ENCODE measurements at regions not wholly inside any gene's neighbourhood (a gene's known extent, or its start where the extent isn't known, plus 50 kb on each side); places are given as distances from the start of the nearest gene placed in this dataset.
"Not testable (repeated sequence)": the region's sequence is repeated elsewhere in the genome, so short reads cannot be mapped to it uniquely, and the experiment has no call there.

DNA sequence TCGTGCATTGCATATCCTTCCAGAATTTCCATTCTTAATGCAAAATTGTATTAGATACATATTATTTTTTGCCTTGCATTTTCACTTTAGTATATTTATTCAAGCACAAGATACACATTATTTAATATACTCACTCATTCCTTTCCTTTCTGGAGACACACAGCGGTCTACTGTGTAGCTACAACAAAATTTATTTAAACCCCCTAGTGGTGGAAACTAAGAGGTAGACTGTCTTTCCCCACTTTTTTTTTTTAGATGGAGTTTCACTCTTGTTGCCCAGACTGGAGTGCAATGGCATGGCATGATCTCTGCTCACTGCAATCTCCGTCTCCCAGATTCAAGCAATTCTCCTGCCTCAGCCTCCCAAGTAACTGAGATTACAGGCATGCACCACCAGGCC lies 2040.3 kb upstream of the PCDH20 start:
- H3K4me3 Mint-ChIP-seq (ENCODE audit: unreplicated experiment) = no peak overlapping the region
- DNase-seq (ENCODE audit: extremely low spot score, unreplicated experiment) = no peak
- no peaks in the 10 kb centered on the region for H3K4me1 Mint-ChIP-seq (ENCODE audit: unreplicated experiment)
- no peaks in the 10 kb centered on the region for H3K36me3 Mint-ChIP-seq (ENCODE audit: unreplicated experiment)
- no peaks in the 10 kb centered on the region for H3K27me3 Mint-ChIP-seq (ENCODE audit: unreplicated experiment)
- H3K27ac Mint-ChIP-seq (ENCODE audit: unreplicated experiment) = no peak overlapping the region
- H3K9me3 Mint-ChIP-seq (ENCODE audit: unreplicated experiment) = no peaks in the 10 kb centered on the region
- TF ChIP-seq, protein P1, sequence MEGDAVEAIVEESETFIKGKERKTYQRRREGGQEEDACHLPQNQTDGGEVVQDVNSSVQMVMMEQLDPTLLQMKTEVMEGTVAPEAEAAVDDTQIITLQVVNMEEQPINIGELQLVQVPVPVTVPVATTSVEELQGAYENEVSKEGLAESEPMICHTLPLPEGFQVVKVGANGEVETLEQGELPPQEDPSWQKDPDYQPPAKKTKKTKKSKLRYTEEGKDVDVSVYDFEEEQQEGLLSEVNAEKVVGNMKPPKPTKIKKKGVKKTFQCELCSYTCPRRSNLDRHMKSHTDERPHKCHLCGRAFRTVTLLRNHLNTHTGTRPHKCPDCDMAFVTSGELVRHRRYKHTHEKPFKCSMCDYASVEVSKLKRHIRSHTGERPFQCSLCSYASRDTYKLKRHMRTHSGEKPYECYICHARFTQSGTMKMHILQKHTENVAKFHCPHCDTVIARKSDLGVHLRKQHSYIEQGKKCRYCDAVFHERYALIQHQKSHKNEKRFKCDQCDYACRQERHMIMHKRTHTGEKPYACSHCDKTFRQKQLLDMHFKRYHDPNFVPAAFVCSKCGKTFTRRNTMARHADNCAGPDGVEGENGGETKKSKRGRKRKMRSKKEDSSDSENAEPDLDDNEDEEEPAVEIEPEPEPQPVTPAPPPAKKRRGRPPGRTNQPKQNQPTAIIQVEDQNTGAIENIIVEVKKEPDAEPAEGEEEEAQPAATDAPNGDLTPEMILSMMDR (IDR thresholded peaks at IDR 0.05) = peak; percentile 29

GRCh38 chr13:63449550-63449949 lies 2033.9 kb upstream of the PCDH20 start:
- Mint-ChIP-seq H3K36me3 (ENCODE audit: unreplicated experiment) (no peaks in the 10 kb centered on the region), H3K4me1 (ENCODE audit: unreplicated experiment) (peaks cover 20% of the 10 kb centered on the region), H3K27ac (ENCODE audit: unreplicated experiment) (peak overlapping the region; percentile 75), H3K4me3 (ENCODE audit: unreplicated experiment) (no peak overlapping the region), H3K9me3 (ENCODE audit: unreplicated experiment) (no peaks in the 10 kb centered on the region), H3K27me3 (ENCODE audit: unreplicated experiment) (no peaks in the 10 kb centered on the region)
- no peak for DNase-seq (ENCODE audit: extremely low spot score, unreplicated experiment)
- TF ChIP-seq, protein P1 (IDR thresholded peaks at IDR 0.05) = no peak

GRCh38 chr13:63448692-63449091 lies 2033.0 kb upstream of the PCDH20 start:
- Mint-ChIP-seq H3K4me1 (ENCODE audit: unreplicated experiment) (peaks cover 20% of the 10 kb centered on the region), H3K27me3 (ENCODE audit: unreplicated experiment) (no peaks in the 10 kb centered on the region), H3K27ac (ENCODE audit: unreplicated experiment) (peak overlapping the region; percentile 67), H3K9me3 (ENCODE audit: unreplicated experiment) (peaks cover 3% of the 10 kb centered on the region), H3K36me3 (ENCODE audit: unreplicated experiment) (no peaks in the 10 kb centered on the region), H3K4me3 (ENCODE audit: unreplicated experiment) (no peak overlapping the region)
- no peak for DNase-seq (ENCODE audit: extremely low spot score, unreplicated experiment)
- TF ChIP-seq, protein P1 (IDR thresholded peaks at IDR 0.05) = no peak

- Mint-ChIP-seq H3K27ac (ENCODE audit: unreplicated experiment) (no peak overlapping the region), H3K27me3 (ENCODE audit: unreplicated experiment) (no peaks in the 10 kb centered on the region), H3K4me3 (ENCODE audit: unreplicated experiment) (no peak overlapping the region), H3K4me1 (ENCODE audit: unreplicated experiment) (peaks cover 20% of the 10 kb centered on the region), H3K36me3 (ENCODE audit: unreplicated experiment) (peaks cover 2% of the 10 kb centered on the region), H3K9me3 (ENCODE audit: unreplicated experiment) (peaks cover 19% of the 10 kb centered on the region)
- TF ChIP-seq, protein P1 (IDR thresholded peaks at IDR 0.05) = no peak
- no peak for DNase-seq (ENCODE audit: extremely low spot score, unreplicated experiment)
These were observed 2030.7 kb upstream of the PCDH20 start for GRCh38 chr13:63446329-63446728.

- H3K4me3 Mint-ChIP-seq (ENCODE audit: unreplicated experiment); H3K27ac Mint-ChIP-seq (ENCODE audit: unreplicated experiment); H3K27me3 Mint-ChIP-seq (ENCODE audit: unreplicated experiment); DNase-seq (ENCODE audit: extremely low spot score, unreplicated experiment); H3K36me3 Mint-ChIP-seq (ENCODE audit: unreplicated experiment): not testable (repeated sequence)
- Mint-ChIP-seq H3K4me1 (ENCODE audit: unreplicated experiment) (peaks cover 13% of the 10 kb centered on the region), H3K9me3 (ENCODE audit: unreplicated experiment) (peaks cover 19% of the 10 kb centered on the region)
These were observed 2028.6 kb upstream of the PCDH20 start for GRCh38 chr13:63444225-63444624.

DNA sequence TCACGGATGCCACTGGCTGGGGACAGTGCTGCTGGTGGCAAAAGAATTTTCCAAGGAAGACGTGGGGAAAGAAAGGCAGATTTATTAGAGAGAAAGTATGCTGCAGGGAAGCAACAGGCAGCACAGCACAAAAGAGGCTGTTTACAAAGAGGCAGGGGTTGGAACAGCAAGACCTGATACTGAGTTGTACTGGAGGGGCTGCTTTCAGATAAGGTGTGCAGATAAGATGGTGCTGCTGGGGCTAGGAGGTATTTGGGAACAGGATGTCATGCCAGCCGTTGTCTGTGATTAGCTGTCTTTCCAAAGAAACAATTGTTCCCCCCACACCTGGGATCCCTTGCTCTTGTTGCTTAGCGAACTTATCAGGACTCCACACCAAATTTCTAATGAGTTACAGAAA lies 2023.3 kb upstream of the PCDH20 start:
- no peak overlapping the region for H3K27ac Mint-ChIP-seq (ENCODE audit: unreplicated experiment)
- no peaks in the 10 kb centered on the region for H3K27me3 Mint-ChIP-seq (ENCODE audit: unreplicated experiment)

More for the DNA sequence above, 2023.3 kb upstream of the PCDH20 start:
- TF ChIP-seq, protein P1 (IDR thresholded peaks at IDR 0.05) = no peak
- peaks cover 29% of the 10 kb centered on the region for H3K4me1 Mint-ChIP-seq (ENCODE audit: unreplicated experiment)
- no peak overlapping the region for H3K4me3 Mint-ChIP-seq (ENCODE audit: unreplicated experiment)
- peaks cover 2% of the 10 kb centered on the region for H3K36me3 Mint-ChIP-seq (ENCODE audit: unreplicated experiment)
- DNase-seq (ENCODE audit: extremely low spot score, unreplicated experiment) = no peak
- H3K9me3 Mint-ChIP-seq (ENCODE audit: unreplicated experiment) = peaks cover 23% of the 10 kb centered on the region
